ENCODE measurements at regions not wholly inside any gene's neighbourhood (a gene's known extent, or its start where the extent isn't known, plus 50 kb on each side); places are given as distances from the start of the nearest gene placed in this dataset.

GRCh38 chr18:57906852-57907251 lies 103.7 kb upstream of the ATP8B1 start:
- H3K27ac Mint-ChIP-seq, result peak overlapping the region in 1 of 10 donors; percentile 53
- POLR2A ChIA-PET, result no interaction called here
- H3K9me3 Mint-ChIP-seq, result no peaks in the 10 kb centered on the region
- H3K4me1 Mint-ChIP-seq, result no peaks in the 10 kb centered on the region
- H3K27me3 Mint-ChIP-seq, result peaks cover 0 to 24% (median 17%) of the 10 kb centered on the region in 5 donors
- no peak overlapping the region for H3K4me3 Mint-ChIP-seq
- no peak for DNase-seq
- no peaks in the 10 kb centered on the region for H3K36me3 Mint-ChIP-seq
- ATAC-seq, result no peak

DNA sequence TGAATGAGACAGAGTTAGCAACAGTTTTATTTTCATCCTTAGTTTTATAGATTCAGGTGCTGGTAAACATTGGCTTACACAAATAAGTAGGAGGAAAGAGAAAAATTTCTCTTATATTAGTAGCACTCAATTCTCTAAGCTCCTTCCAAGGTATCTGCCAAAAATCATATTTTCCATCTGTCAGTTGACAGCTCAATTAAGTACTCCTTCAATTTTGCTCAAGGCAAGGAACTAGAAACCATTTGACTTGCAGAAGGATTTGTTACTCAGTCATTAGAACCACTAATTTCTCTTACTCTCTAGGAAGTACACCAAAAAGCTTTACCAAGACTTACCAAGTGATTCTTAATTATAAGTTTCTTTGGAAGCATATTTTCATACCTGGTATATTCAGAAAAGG lies 101.4 kb upstream of the ATP8B1 start:
- Mint-ChIP-seq H3K4me1 (no peaks in the 10 kb centered on the region), H3K4me3 (no peak overlapping the region), H3K9me3 (no peaks in the 10 kb centered on the region), H3K27me3 (peaks cover 0 to 24% (median 17%) of the 10 kb centered on the region in 5 donors), H3K36me3 (no peaks in the 10 kb centered on the region), H3K27ac (no peak overlapping the region)
- POLR2A ChIA-PET, result no interaction called here
- DNase-seq (no peak), ATAC-seq (no peak)

GRCh38 chr18:57902721-57903120 lies 99.6 kb upstream of the ATP8B1 start:
- no peak overlapping the region for H3K4me3 Mint-ChIP-seq
- peaks cover 1 to 24% (median 20%) of the 10 kb centered on the region in 5 donors for H3K27me3 Mint-ChIP-seq
- DNase-seq (no peak), ATAC-seq (no peak)
- no peaks in the 10 kb centered on the region for H3K36me3 Mint-ChIP-seq
- no peaks in the 10 kb centered on the region for H3K4me1 Mint-ChIP-seq
- H3K9me3 Mint-ChIP-seq, result no peaks in the 10 kb centered on the region
- POLR2A ChIA-PET, result no interaction called here
- H3K27ac Mint-ChIP-seq, result no peak overlapping the region

DNA sequence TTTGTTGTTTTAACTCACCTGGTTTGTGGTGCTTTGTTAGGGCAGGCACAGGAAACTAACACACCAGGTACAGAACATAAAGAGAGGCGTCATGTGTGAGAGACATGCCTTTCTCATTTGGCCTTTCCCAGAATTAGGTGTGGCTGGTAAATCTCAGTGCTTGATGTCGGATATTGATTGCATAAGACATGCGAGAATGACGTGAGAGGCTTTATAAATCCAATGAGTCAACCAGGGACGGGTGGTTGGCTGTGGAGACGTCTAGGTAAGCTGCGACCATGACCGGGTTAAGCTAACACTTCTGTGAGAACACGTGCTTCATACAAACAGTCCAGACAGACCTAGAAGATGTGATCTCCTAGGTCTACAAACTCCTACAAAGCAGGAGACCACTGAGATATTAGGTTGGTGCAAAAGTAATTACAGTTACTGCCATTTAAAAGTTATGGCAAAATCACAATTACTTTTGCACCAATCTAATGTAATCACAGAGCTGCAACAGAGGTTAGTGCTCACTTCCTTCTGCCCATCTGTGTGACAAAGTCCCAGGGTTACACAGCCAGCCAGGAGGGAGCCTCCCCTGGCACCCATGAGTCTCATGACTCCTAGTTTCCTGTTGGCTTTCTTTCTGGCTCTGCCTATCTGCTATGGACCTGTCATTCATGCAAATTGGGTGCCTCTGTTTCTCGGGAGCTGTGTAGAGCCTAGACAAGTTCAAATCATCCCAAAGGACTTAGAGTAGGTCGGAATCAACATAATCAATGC lies 98.9 kb upstream of the ATP8B1 start:
- no peak overlapping the region for H3K4me3 Mint-ChIP-seq
- no peaks in the 10 kb centered on the region for H3K9me3 Mint-ChIP-seq
- no peaks in the 10 kb centered on the region for H3K36me3 Mint-ChIP-seq
- peaks cover 1 to 17% (median 15%) of the 10 kb centered on the region in 5 donors for H3K27me3 Mint-ChIP-seq
- DNase-seq, result no peak
- H3K27ac Mint-ChIP-seq, result no peak overlapping the region
- ATAC-seq, result no peak
- POLR2A ChIA-PET, result no interaction called here
- no peaks in the 10 kb centered on the region for H3K4me1 Mint-ChIP-seq

DNA sequence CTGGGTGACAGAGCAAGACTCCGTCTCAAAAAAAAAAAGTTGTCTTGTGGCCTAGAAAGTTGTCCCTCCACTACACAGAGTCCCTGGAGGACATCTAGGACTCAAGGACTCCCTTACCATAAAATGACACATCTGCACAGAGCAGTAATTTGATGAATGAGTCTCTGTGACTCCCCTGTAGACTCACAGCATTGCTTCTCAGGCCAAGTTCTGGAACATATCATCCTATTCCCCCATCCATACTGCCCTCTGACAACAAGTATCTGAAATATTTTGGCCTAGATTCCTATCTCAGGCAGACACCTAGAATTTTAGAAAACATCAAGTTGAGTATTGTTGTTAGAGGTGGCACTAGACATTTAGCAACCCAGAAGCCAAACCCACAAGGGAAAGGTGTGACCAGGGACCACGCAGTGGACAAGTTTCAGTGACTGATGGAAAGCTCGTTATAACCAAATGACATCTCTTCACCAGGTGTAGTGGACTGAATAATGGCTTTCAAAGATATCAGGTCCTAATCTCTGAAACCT lies 97.9 kb upstream of the ATP8B1 start:
- Mint-ChIP-seq H3K9me3 (peaks cover 0 to 2% (median 0%) of the 10 kb centered on the region in 9 donors), H3K36me3 (no peaks in the 10 kb centered on the region), H3K27ac (no peak overlapping the region), H3K4me1 (no peaks in the 10 kb centered on the region), H3K27me3 (peaks cover 1 to 8% (median 7%) of the 10 kb centered on the region in 5 donors), H3K4me3 (no peak overlapping the region)
- POLR2A ChIA-PET, result no interaction called here
- ATAC-seq, result no peak
- DNase-seq, result no peak

- peaks cover 0 to 5% (median 2%) of the 10 kb centered on the region in 5 donors for H3K27me3 Mint-ChIP-seq
- H3K9me3 Mint-ChIP-seq, result peaks cover 0 to 6% (median 0%) of the 10 kb centered on the region in 9 donors
- POLR2A ChIA-PET, result no interaction called here
- no peak overlapping the region for H3K4me3 Mint-ChIP-seq
- no peak for ATAC-seq
- no peaks in the 10 kb centered on the region for H3K4me1 Mint-ChIP-seq
- no peak overlapping the region for H3K27ac Mint-ChIP-seq
- no peak for DNase-seq
- no peaks in the 10 kb centered on the region for H3K36me3 Mint-ChIP-seq
These were observed 95.5 kb upstream of the ATP8B1 start for GRCh38 chr18:57898506-57899124.

DNA sequence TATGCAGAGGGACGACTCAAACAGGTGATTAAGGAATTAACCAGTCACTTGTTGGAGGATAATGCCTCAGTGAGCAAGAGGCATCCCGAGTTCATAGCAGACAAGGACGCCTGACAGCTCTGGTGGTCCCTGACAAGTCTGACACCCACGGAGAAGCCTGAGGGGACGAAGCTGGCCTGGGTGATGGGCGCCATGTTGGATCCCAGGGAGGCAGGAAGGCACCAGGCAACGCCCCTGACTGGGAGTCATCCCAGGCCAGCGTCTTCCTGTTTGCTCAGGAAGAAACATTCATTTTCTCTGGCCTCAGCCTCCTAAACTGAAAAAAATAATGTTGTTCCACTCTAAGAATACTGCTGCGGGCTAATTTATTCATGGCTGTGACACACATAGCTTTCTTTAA lies 92.1 kb upstream of the ATP8B1 start:
- ATAC-seq (no peak), DNase-seq (no peak)
- peaks cover 0 to 6% (median 0%) of the 10 kb centered on the region in 9 donors for H3K9me3 Mint-ChIP-seq
- POLR2A ChIA-PET, result no interaction called here
- H3K36me3 Mint-ChIP-seq, result no peaks in the 10 kb centered on the region
- peaks cover 0 to 11% (median 2%) of the 10 kb centered on the region in 5 donors for H3K27me3 Mint-ChIP-seq
- H3K4me1 Mint-ChIP-seq, result no peaks in the 10 kb centered on the region
- H3K27ac Mint-ChIP-seq, result no peak overlapping the region
- H3K4me3 Mint-ChIP-seq, result no peak overlapping the region

DNA sequence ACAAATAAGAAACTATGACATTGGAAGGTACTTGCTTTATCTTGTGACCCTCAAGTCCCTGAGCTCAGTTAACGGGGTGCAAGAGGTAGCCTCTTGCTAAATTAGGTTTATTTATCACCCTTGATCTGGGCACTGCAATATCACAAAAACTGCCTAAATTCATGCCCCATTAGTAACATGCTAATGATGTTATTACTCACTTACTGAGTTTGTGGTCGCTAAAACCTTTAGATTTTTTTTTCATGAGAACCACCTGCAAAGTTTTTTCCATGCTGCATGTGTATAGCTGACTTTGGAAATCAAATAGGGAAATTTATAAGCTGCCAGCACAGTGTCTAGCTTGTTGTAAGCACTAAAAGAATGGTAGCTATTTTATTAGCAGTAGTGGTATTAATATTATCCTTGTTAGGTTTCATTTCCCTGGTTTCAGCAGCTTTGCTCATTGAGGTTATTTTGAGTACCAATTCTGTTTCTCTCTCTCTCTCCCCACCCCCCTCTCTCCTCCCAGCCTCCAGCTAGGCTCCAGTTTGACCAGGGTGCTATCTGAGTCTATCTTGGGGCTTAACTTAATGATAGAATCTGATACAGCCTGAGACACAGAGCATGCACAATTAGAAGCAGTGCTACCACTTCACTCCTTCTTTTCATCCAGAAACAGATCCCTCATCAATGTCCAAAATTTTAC lies 88.7 kb upstream of the ATP8B1 start:
- Mint-ChIP-seq H3K27me3 (peaks cover 0 to 11% (median 0%) of the 10 kb centered on the region in 5 donors), H3K9me3 (peaks cover 0 to 8% (median 2%) of the 10 kb centered on the region in 9 donors), H3K36me3 (no peaks in the 10 kb centered on the region), H3K4me3 (no peak overlapping the region), H3K27ac (no peak overlapping the region), H3K4me1 (no peaks in the 10 kb centered on the region)
- no peak for DNase-seq
- ATAC-seq, result no peak
- POLR2A ChIA-PET, result no interaction called here

DNA sequence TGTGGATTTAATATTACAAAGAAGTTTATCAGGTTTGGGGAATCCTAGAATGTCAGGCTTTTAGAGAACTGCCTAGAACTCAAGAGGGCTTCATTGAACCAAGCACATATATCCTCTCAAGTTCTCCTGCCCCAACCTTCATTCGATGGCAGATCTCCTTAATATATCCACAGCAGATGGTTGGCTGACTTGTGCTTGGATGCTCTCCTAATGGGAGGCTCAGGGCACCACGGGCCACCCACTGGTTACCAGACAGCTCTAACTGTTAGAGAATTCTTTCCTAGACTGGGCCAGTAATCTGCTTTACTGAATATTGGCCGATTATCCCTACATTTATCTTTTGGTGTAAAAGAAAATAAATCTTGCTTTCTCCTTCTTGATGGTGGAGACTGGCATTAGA lies 87.2 kb upstream of the ATP8B1 start:
- Mint-ChIP-seq H3K27me3 (peaks cover 0 to 11% (median 0%) of the 10 kb centered on the region in 5 donors), H3K36me3 (no peaks in the 10 kb centered on the region), H3K9me3 (peaks cover 0 to 8% (median 0%) of the 10 kb centered on the region in 9 donors), H3K27ac (no peak overlapping the region), H3K4me3 (no peak overlapping the region), H3K4me1 (no peaks in the 10 kb centered on the region)
- ATAC-seq (no peak), DNase-seq (no peak)
- POLR2A ChIA-PET, result no interaction called here

DNA sequence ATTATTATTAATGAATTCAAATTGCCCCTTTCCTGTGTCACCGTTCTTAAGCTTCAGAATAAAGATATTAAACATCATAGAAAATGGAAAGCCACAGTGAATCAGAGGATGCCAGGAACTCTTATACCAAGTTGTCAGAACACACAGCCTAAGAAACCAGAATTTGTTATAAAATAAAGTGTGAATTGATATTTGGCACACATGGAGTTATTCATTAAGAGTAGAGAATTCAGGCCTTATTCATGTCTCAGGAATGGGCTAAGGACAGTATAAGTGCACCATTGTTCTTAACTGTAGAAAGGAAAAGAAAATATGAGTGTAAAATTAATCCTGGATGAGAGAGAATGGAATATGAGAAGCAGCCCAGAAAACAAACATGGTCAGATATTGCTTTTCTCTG lies 86.7 kb upstream of the ATP8B1 start:
- POLR2A ChIA-PET, result no interaction called here
- Mint-ChIP-seq H3K9me3 (peaks cover 0 to 8% (median 0%) of the 10 kb centered on the region in 9 donors), H3K27ac (no peak overlapping the region), H3K4me1 (no peaks in the 10 kb centered on the region), H3K36me3 (no peaks in the 10 kb centered on the region), H3K4me3 (no peak overlapping the region), H3K27me3 (peaks cover 0 to 11% (median 0%) of the 10 kb centered on the region in 5 donors)
- no peak for ATAC-seq
- no peak for DNase-seq

GRCh38 chr18:57887543-57888383 lies 84.6 kb upstream of the ATP8B1 start:
- POLR2A ChIA-PET, result no interaction called here
- H3K27me3 Mint-ChIP-seq, result peaks cover 0 to 7% (median 0%) of the 10 kb centered on the region in 5 donors
- H3K27ac Mint-ChIP-seq, result no peak overlapping the region
- H3K9me3 Mint-ChIP-seq, result peaks cover 0 to 8% (median 0%) of the 10 kb centered on the region in 9 donors
- H3K36me3 Mint-ChIP-seq, result no peaks in the 10 kb centered on the region
- no peak overlapping the region for H3K4me3 Mint-ChIP-seq
- H3K4me1 Mint-ChIP-seq, result no peaks in the 10 kb centered on the region
- DNase-seq, result no peak
- no peak for ATAC-seq

DNA sequence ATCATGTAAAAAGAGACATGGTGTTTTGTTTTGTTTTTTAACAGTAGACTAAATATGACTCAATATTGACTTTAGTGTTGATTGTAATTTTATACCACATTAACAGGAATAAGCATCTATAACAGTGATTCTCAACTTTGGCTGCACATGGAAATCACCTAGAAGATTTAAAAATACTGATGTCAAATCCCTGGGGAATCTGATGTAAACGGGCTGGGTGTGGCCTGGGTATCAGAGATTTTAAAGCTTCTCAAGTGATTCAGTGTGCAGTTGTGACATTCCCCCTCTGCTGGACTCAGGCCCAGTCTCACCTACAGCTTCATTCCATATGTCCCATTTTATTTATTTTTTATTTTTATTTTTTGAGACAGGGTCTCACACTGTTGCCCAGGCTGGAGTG lies 82.8 kb upstream of the ATP8B1 start:
- H3K27ac Mint-ChIP-seq, result no peak overlapping the region
- POLR2A ChIA-PET, result no interaction called here

More for the DNA sequence above, 82.8 kb upstream of the ATP8B1 start:
- peaks cover 0 to 8% (median 0%) of the 10 kb centered on the region in 9 donors for H3K9me3 Mint-ChIP-seq
- peaks cover 0 to 4% (median 0%) of the 10 kb centered on the region in 4 donors for H3K4me1 Mint-ChIP-seq
- ATAC-seq (no peak), DNase-seq (no peak)
- H3K27me3 Mint-ChIP-seq, result peaks cover 2 to 10% (median 6%) of the 10 kb centered on the region in 5 donors
- no peak overlapping the region for H3K4me3 Mint-ChIP-seq
- H3K36me3 Mint-ChIP-seq, result no peaks in the 10 kb centered on the region
